ENCODE measurements at regions not wholly inside any gene's neighbourhood (a gene's known extent, or its start where the extent isn't known, plus 50 kb on each side); places are given as distances from the start of the nearest gene placed in this dataset.
"Not testable (repeated sequence)": the region's sequence is repeated elsewhere in the genome, so short reads cannot be mapped to it uniquely, and the experiment has no call there.

DNA sequence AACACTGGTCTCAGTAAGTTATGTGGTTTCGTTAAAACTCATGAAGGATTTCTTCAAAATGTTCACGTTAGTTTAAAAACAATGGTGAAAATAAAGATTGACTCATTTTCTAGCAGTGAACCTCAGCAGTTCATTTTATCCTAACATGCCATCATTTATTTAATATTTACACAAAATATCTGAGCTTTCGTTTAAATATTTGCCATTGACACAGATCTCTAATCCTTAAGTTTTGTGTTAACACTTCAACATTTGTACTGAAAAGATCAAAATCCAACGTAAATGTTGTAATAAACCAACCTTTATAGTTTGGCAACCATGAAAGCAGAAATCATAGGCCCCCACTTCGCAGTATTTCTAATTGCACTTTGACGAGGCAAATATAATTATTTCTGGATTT lies 1129.5 kb downstream of the PLA2G4A start:
- DNase-seq (ENCODE audit: low read depth), result no peak

DNA sequence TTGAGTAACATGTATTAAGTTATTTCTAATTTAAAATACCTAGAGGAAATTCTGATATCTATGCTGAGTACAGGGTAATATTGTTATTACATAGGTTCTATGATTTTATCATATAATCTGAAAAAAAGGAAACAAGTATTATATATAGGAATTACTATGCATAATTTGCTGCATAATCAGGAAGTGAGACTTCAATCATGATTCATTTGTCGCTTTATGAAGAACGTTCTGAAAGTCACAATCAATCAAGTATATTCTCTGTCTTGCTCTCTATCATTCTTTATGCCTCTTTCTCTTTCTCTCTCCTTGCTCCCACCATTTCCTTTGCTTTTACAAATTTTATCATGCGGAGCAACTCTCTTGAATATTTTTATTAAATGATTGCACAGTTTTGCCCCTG lies 1130.3 kb downstream of the PLA2G4A start:
- no peak for DNase-seq (ENCODE audit: low read depth)

DNA sequence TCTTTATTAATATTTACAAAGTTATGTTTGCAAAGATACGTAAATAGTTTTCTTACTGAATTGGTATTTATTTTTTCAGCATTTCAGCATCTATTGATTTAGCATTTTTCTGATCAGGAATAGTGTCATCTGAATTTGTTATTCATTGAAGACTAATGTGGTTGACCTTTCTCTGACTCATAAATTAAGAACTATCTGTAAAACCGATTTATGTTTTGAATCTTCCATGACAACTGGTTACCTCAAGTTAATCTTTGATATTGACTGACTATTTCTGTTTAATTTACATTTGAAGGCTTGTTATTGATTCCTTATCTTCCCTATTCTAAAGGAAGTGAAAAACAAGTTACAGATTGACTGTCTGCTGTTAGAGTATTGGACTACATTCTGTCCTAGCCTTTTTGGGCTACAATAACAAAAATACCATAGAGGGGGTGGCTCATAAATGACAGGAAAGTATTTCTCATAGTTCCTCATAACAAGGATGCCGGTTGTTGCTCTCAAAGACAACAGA lies 1131.4 kb downstream of the PLA2G4A start:
- DNase-seq (ENCODE audit: low read depth), result no peak

DNA sequence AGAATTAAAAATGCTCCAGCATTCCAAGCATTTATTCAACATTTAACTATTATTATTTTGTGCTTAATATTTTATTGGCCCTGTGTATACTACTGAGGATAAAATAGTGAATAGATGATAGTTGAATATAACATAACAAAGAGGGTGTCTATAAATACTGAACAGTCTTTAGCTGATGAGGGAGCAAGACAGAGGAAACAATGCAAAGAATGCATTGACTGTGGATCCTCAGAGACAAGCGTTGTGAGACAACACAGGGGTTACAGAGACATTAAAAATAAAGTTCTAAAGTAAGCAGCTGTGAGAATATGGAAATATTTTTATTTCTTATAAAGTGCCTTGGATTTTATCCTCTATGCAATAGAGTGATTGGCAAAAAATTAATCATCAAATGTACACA lies 1133.1 kb downstream of the PLA2G4A start:
- DNase-seq (ENCODE audit: low read depth), result no peak

DNA sequence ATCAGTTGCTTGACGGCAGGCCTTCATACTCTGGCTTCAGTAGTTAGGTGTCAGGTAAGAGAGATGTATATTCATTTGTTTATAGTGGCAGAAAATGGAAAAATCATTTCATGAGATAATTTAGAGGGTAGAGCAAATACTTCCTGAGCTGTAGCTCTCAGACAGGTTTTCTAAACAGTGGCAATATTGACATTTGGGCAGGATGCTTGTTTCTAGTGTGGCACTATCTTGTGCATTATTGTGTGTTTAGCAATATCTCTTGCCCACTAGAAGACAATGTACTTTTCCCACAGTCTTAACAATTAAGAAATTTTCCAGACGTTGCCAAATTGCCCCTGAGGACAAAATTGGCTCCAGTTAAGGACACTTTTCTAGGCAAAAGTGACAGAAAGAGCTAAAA lies 1143.1 kb downstream of the PLA2G4A start:
- no peak for DNase-seq (ENCODE audit: low read depth)

DNA sequence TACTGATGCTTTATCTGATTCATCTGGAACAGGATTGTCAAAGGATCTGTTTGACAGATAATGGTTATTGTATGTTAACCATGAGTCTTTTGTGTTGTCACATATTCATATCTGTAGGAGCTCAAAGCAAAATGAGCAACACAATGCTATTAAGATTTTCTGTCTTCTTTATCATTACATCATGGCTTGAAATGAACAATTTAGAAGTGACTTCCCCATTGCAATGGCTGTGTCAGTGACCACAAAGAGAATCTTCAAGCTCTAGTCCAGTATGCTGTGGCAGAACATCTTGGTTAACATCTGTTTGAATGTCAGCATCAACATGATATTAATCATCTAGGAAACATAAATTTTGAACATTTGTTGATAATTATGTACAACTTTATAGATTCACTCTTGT lies 1148.5 kb downstream of the PLA2G4A start:
- DNase-seq (ENCODE audit: low read depth), result no peak

DNA sequence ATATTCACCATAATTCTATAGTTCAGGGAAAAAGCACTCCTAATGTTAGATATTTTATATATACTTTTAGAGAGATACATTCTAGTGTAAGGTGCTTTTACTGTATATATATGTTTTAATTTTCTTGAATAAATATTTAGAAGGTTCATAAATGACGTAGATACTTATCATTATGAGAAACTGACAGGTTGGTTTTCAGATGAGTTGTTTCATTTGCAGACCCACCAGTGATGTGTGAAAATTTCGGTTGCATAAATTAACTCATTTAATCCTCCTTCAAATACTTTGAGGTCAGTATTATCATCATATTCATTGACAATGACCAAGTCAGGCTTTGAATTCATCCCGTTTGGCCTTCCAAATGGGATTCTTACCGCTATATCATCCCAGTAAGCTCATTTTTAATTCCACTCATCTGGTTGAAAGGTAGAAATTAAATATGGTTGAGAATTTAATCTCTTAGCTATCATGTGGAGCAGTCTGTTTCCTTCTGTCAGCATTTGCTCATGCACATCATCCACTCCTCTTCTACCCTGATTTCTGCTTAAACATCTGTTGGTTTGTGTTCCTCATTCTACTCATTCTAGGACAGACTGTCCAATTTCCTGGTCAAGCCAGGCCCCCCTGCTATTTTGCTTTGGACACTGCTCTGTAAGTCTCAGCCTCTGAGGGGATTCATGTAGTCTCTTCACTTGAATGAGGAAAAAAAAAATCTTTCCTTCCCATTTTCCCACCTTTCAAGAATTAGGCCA lies 1156.6 kb downstream of the PLA2G4A start:
- no peak for DNase-seq (ENCODE audit: low read depth)

DNA sequence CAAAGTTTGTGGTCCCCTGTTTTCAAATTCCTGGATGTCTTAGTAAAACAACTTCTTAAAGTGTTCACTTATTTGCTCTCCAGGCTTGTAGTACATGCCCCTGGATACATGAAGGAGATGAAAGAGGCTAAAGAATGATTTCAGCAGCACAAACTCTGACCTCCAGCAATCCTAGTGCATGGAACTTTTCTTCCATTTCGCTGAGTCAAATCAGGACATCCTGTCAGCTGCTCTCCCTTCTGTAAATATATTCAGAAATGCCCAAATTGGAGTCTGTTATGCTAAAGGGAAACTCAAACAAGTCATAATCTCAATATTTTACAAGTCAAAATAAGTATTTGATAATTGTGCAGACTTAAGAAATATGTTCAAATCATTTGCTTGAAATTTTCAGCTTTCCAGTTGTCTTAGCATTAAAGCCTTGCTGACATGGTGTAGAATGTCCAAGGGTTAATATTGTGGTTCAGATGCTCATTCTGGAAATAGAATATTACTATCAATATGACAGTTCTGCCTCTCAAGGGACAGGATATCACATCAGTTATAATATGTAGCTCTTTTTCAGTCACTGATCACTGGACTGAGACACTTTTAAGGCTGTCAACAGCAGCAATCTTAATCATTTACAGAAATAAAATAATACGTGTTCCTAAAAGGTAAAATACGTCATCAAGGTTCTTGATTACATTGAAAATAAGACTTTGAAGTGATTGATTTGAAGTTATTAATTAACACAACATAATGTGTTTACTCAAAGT lies 1157.3 kb downstream of the PLA2G4A start:
- no peak for DNase-seq (ENCODE audit: low read depth)

DNA sequence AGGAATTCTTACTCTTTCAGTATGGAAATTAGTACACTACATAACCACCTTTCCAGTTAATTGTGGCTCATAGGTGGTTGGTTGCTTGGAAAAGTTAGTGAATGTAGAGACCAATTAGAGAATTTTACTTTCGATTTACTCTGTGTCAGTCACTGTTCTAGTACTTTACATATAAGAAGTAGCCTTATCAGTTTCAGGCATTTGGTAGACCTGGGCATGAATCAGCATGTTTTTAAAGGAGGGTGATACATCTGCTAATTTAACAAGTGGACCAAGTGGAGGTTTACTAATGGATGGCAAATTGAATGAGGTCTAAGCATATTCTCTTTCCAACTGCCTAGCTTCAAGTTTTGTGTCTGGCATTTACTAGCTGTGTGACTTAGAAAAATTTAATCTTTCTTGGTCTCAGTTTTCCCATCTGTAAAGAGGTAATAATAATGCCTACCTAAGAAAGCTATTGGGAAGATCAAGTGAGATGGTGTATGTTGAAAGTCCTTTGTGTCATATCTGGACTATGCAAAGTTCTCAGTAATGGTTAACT lies 1158.6 kb downstream of the PLA2G4A start:
- DNase-seq (ENCODE audit: low read depth), result no peak

DNA sequence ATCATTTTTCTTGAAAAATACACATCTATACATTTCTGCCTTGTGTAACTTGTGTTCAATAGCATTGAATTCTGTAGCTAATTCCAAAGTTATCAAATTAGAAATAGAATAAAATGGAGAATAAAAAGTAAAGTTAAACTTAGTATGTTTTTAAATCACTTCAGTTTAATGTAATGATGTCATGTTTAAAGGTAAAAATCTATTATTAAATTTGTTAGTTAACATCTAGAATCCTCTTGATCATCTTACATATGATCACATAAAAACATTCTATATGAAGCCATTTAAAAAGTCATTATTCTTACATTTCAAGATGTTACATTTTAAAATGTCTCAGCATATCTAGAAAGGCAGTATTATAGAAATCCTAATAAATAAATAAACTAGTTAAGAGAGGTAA lies 1163.2 kb downstream of the PLA2G4A start:
- no peak for DNase-seq (ENCODE audit: low read depth)

DNA sequence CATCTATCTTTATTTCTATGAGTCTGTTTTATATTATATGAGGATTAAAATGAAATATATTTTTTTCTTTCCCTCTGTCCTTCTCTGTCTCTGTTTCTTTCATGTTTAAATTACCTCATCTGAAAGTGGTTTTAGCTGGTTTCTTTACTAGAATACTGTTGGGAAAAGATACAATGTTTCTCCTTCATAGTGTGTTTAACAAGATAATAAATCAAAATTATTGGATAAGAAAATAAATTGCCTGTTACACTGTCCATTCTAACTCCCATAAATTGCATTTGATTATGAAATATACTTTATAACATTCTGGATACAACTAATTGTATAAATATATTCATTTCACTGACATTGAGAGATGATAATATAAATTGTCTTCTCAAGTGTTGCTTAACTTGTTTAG lies 1168.0 kb downstream of the PLA2G4A start:
- no peak for DNase-seq (ENCODE audit: low read depth)

DNA sequence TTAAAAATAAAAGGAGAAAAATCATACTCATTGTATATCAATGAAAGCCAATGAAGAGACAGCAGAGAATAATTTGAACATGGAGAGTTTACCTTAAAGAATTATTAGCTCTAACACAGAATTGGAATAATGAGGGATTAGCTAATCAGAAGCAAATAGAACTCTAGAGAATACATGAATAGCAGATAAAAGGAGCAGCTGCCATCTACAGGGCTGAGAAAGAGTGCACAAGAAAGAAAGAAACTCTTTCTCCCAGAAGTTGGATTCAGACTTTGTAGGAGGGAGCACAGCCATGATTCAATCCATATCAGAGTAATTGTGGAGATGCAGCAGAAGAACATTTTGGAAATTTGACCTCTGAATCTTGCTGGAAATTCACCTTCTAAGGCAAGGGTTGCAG lies 1171.2 kb downstream of the PLA2G4A start:
- no peak for DNase-seq (ENCODE audit: low read depth)

DNA sequence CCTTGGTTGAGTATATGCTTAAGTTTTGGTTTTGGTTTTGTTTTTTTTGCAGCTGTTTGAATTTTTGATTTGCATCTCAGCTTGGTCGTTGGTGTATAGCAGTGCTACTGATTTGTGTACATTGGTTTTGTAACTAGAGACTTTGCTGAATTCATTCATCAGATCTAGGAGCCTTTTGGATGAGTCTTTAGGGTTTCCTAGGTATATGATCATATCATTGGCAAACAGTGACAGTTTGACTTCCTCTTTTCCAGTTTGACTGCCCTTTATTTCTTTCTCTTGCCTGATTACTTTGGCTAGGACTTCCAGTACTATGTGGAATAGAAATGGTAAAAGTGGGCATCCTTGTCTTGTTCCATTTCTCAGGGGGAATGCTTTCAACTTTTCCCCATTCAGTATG lies 1174.9 kb downstream of the PLA2G4A start:
- DNase-seq (ENCODE audit: low read depth), result not testable (repeated sequence)

DNA sequence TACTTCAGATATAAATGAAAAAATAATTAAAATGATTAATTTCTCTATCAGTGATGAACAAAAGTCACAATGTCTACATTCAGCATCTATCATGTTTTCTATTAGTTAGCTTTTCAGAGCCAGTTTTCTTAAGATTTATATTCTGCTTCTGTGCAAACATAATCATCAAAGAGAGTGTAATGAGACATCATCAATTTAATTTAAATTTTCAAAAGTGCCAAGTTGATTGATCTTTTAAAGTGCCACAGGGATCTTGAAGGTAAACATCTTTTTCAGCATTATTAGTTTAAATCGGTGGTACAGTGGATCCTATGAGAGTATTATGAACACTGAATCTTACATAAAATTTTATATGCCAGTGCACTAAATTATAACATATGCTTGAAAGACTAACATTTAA lies 1176.1 kb downstream of the PLA2G4A start:
- no peak for DNase-seq (ENCODE audit: low read depth)

DNA sequence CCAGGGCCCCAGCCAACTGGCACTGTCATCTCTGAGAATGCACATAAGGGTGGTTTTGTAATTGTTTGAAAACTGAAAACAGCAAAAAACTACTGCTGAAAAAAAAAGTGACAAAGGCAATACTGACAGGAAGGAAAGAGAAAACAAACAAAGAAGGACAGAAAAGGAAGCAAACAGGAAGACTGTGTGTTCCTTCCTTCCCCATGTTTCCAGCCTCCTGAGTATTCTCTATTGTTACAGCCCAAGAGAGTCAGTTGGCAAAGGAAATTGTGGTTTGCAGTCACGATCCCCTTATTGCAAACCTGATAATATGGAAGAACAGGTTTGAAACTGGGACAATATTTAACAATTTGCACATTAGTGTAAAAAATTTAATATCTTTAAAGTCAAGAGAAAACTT lies 1177.6 kb downstream of the PLA2G4A start:
- no peak for DNase-seq (ENCODE audit: low read depth)

DNA sequence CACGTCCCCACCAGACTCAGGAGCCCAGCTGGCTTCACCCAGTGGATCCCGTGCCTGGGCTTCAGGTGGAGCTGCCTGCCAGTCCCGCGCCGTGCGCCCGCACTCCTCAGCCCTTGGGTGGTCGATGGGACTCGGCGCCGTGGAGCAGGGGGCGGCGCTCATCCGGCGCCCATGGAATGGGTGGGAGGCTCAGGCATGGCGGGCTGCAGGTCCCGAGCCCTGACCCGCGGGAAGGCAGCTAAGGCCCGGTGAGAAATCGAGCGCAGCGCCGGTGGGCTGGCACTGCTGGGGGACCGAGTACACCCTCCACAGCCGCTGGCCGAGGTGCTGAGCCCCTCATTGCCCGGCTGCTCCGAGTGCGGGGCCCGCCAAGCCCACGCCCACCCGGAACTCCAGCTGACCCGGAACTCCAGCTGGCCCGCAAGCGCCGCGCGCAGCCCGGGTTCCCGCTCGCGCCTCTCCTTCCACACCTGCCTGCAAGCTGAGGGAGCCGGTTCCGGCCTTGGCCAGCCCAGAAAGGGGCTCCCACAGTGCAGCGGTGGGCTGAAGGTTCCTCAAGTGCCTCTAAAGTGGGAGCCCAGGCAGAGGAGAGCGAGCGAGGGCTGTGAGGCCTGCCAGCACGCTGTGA lies 1184.6 kb downstream of the PLA2G4A start:
- not testable (repeated sequence) for DNase-seq (ENCODE audit: low read depth)

DNA sequence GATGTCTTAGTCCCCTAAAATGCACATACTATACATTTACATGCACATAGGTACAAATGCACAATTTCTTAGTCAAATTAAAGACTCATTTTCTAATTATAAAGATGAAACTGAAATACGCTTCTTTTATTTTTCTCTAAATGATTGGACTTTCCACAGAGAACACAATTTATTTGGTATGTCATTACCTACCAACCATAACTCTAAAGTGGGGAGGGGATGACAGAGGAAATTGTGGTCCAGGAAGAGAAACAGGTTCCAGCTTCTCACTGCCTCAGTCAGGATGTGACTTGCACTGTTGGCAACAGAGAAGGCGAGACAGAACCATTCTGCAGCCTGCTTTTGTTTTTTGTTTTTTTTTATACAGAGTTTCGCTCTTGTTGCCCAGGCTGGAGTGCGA lies 1189.2 kb downstream of the PLA2G4A start:
- DNase-seq (ENCODE audit: low read depth), result no peak

DNA sequence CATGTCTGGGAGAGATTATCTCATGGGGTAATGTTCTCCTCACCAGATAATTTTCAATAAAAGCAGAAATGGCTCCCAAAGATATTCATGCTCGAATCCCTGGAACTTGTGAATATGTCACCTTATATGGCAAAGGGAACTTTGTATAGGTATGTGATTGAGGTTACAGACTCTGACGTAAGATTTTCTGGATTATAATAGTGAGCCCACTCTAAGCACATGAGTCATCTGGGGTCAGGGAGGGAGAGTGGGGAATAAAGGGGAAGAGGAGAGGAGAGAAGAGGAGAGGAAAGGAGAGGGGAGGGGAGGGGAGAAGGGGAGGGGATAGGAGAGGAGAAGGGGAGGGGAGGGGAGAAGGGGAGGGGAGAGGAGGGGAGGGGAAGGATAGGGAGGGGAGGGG lies 1193.9 kb downstream of the PLA2G4A start:
- no peak for DNase-seq (ENCODE audit: low read depth)

DNA sequence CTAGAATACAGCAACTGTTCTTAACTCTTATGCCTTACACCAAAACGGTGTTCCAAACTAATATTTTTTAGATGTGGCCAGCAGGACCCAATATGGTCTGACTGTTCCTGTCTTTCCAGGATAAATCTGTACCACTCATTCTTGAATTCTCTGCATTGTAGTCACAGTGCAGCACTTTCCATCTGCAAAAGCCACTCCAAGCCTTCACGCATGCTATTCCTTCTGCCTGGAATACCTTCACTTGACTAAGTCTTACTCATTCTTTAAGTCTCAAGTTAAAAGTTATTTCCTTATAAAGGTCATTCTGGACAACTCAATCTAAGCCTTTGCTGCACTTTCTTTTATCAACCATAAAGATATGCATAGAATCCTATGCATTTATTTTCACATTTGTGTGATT lies 1194.5 kb downstream of the PLA2G4A start:
- DNase-seq (ENCODE audit: low read depth), result no peak

DNA sequence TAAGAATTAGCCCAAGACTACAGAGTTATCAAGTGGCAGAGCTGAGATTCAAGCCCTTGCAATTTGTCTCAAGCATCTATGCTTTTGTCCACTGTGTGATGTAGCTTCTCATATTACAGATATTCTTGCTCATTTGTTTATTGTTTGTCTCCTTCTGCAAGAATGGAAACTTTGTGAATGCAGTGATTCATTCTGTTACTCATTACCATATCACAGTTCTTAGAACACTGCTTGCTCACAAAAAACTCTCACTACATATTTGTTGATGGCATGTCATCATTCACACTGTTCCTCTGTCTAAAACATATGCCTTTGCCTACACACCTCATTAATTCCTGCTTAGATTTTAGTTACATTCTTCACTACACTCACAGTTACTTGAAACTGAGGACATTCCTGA lies 1198.9 kb downstream of the PLA2G4A start:
- peak; percentile 38 for DNase-seq (ENCODE audit: low read depth)

DNA sequence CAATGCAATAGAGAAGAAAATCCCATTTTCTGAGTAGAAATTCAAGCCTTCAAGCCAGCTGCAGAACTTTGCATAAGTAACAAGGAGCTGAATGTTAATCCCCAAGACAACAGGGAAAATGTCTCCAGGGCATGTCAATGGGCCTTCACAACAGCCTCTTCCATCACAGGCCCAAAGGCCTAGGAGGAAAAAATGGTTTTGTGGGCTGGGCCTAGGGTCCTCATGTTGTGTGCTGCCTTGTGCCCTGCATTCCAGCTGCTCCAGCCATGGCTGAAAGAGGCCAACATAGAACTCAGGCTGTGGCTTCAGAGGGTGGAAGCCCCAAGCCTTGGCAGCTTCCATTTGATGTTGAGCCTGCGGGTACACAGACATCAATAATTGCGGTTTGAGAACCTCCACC lies 1208.8 kb downstream of the PLA2G4A start:
- not testable (repeated sequence) for DNase-seq (ENCODE audit: low read depth)

DNA sequence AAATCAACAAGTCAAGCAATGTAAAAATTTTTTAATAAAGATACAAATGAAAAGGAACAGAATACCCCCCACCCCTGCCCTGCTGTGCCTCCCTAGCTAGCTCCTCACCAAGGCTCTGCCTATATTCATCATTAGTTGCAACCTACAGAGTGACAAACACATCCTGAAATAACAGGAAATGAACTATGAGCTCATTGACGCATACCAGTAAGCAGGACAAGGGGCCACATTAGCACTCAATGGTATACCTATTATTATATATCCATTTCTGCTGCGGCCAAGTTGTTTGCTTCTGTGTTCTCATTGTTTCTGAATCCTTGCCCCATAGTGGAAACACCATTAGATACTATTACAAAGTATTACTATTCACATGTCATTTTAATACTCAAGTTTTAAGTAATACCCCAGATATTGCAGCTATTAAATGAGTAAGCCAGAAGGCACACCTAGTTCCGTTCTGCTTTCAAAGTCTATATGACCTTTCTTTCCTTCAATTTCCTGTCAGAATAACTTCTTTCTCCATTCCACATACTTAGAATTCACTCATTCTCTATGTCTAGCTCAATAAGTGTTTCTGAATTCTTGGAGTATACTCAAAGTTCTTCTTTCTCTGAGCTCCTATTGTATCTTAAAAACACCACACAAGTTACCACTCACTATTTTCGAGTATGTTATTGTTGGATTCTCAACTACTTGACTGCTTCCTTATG lies 1214.9 kb downstream of the PLA2G4A start:
- DNase-seq (ENCODE audit: low read depth), result no peak

Measured in stromal cell of bone marrow (primary cell).